ENCODE measurements at regions not wholly inside any gene's neighbourhood (a gene's known extent, or its start where the extent isn't known, plus 50 kb on each side); places are given as distances from the start of the nearest gene placed in this dataset.

DNA sequence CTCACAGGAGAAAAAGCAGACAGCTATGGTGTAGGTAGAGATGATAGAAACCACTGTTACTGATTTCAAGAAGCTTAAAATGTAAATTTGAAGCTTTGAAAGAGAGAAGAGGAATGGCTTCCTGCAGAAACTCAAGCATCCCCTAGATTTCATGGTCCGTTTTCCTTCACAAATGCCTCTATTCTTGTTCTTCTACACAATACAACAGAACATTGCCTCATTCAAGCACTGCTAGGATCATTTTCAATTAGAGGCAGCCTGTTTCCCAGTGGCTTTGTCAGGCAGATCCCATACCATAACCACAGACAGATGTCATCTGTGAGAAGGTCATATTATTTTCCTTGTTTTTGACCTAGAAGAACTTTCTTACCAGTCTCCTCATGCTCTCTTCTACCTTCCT lies 77.9 kb upstream of the SPRED1 start:
- TF ChIP-seq, protein P1, sequence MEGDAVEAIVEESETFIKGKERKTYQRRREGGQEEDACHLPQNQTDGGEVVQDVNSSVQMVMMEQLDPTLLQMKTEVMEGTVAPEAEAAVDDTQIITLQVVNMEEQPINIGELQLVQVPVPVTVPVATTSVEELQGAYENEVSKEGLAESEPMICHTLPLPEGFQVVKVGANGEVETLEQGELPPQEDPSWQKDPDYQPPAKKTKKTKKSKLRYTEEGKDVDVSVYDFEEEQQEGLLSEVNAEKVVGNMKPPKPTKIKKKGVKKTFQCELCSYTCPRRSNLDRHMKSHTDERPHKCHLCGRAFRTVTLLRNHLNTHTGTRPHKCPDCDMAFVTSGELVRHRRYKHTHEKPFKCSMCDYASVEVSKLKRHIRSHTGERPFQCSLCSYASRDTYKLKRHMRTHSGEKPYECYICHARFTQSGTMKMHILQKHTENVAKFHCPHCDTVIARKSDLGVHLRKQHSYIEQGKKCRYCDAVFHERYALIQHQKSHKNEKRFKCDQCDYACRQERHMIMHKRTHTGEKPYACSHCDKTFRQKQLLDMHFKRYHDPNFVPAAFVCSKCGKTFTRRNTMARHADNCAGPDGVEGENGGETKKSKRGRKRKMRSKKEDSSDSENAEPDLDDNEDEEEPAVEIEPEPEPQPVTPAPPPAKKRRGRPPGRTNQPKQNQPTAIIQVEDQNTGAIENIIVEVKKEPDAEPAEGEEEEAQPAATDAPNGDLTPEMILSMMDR (IDR thresholded peaks at IDR 0.05; ENCODE audit: borderline replicate concordance), result no peak

DNA sequence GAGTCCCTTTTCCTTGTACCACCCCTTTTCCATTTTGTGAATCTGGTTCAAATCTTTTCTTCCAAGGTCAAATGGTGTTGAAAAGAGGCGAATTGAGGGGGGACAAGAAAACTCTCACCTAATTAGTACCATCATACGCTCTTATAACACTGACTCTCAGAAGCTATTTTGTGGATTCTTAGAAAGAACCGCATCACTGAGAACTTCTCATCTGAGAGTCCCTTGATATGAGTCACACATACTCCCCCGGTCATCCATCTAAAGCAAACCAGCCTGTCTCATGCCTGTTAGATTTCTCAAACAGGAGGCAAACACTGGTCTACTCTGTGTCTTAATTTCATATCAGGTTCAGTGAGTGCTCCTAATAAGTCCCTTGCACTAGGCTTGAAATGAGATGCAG lies 76.5 kb upstream of the SPRED1 start:
- no peaks in the 10 kb centered on the region for H3K36me3 ChIP-seq
- TF ChIP-seq, protein P1 (IDR thresholded peaks at IDR 0.05; ENCODE audit: borderline replicate concordance), result no peak
- H3K4me1 ChIP-seq, result no peaks in the 10 kb centered on the region
- H3K27me3 ChIP-seq (ENCODE audit: low read depth), result no peaks in the 10 kb centered on the region
- H3K4me3 ChIP-seq, result no peak overlapping the region
- DNase-seq, result no peak
- no peaks in the 10 kb centered on the region for H3K9me3 ChIP-seq (replicated peaks)
- H3K27ac ChIP-seq (replicated peaks), result no peak overlapping the region
- intact Hi-C loops (cut with micrococcal nuclease), result no loop called here

More for the DNA sequence above, 77.9 kb upstream of the SPRED1 start:
- Histone ChIP-seq H3K4me3 (no peak overlapping the region), H3K27ac (replicated peaks) (no peak overlapping the region), H3K9me3 (replicated peaks) (no peaks in the 10 kb centered on the region), H3K27me3 (ENCODE audit: low read depth) (no peaks in the 10 kb centered on the region), H3K4me1 (no peaks in the 10 kb centered on the region), H3K36me3 (no peaks in the 10 kb centered on the region)
- DNase-seq, result no peak
- intact Hi-C loops (cut with micrococcal nuclease), result no loop called here

DNA sequence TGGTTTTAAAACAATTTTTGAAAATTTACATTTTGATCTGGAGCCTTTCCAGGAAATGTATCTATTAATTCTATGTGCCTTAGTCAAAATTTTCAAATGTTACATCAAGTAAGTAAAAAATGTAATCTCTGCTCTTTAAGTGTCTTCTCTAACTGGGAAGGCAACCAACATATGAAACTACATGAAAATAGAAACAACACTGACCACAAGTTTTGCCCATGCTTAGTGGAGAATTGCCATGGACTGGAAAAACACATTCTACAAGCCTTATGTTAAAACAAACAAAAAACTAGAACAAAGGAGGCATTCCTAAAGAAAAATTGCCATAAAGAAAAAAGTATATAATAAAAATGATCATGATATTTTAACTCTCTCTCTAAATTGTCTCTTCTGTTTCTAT lies 75.9 kb upstream of the SPRED1 start:
- no peak for DNase-seq
- TF ChIP-seq, protein P1 (IDR thresholded peaks at IDR 0.05; ENCODE audit: borderline replicate concordance), result no peak
- no peak overlapping the region for H3K27ac ChIP-seq (replicated peaks)
- H3K4me3 ChIP-seq, result no peak overlapping the region
- no peaks in the 10 kb centered on the region for H3K9me3 ChIP-seq (replicated peaks)
- H3K27me3 ChIP-seq (ENCODE audit: low read depth), result no peaks in the 10 kb centered on the region
- no peaks in the 10 kb centered on the region for H3K4me1 ChIP-seq
- no peaks in the 10 kb centered on the region for H3K36me3 ChIP-seq
- intact Hi-C loops (cut with micrococcal nuclease), result no loop called here

DNA sequence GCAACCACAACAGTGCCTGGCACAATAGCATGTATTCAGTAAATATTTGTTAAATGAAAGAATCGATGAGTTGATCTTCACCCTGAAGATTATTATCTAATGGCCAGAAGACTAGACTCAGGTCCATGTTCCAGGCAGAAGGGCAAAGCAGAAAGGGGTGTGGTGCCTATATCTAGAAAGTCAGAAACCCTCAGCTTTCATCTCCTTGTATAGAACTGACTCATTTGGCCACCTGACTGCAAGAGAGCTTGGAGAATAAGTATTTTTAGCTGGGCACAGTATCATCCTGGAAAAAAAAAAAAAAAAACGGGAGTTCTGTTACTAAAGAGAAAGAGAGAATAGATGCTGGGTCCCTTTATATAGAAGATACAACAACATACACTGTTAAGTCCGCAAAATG lies 69.7 kb upstream of the SPRED1 start:
- intact Hi-C loops (cut with micrococcal nuclease), result no loop called here
- H3K4me1 ChIP-seq, result no peaks in the 10 kb centered on the region
- H3K4me3 ChIP-seq, result no peak overlapping the region
- no peak for DNase-seq
- H3K27me3 ChIP-seq (ENCODE audit: low read depth), result no peaks in the 10 kb centered on the region
- H3K27ac ChIP-seq (replicated peaks), result no peak overlapping the region
- H3K9me3 ChIP-seq (replicated peaks), result no peaks in the 10 kb centered on the region
- H3K36me3 ChIP-seq, result no peaks in the 10 kb centered on the region
- TF ChIP-seq, protein P1 (IDR thresholded peaks at IDR 0.05; ENCODE audit: borderline replicate concordance), result no peak

DNA sequence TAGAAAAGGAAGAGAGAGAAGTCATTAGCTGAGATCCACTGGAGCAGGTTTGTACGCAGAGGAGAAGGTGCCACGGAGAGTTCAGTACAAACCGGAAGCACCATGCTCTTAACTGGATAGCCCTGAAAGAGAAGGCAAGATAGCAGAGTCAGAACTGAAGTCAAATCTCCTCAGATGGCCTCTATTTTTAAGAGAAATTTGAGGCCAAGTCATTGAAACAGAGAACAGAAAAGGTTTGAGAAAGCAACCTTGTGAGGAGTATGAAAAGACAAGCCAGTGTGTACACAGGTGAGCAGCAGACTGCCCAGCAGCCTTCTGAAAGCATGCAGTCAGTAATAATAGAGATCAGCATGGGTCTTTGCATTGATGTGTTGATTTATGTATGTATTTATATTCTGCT lies 66.1 kb upstream of the SPRED1 start:
- Histone ChIP-seq H3K36me3 (no peaks in the 10 kb centered on the region), H3K27me3 (ENCODE audit: low read depth) (no peaks in the 10 kb centered on the region), H3K4me3 (no peak overlapping the region), H3K27ac (replicated peaks) (no peak overlapping the region), H3K4me1 (no peaks in the 10 kb centered on the region), H3K9me3 (replicated peaks) (no peaks in the 10 kb centered on the region)
- intact Hi-C loops (cut with micrococcal nuclease), result no loop called here
- TF ChIP-seq, protein P1 (IDR thresholded peaks at IDR 0.05; ENCODE audit: borderline replicate concordance), result no peak
- DNase-seq, result no peak
